Panc1 (cell line): ENCODE measurements at regions not wholly inside any gene's neighbourhood (a gene's known extent, or its start where the extent isn't known, plus 50 kb on each side); places are given as distances from the start of the nearest gene placed in this dataset.

Experiments
- CTCF ChIP-seq: fragments of 450-650 bp; IDR thresholded peaks from 2 replicates; pipeline ENCODE4 v1.5.1; 2017; ENCODE audit warnings: mild to moderate bottlenecking
- POLR2AphosphoS5 ChIP-seq: IDR thresholded peaks from 2 replicates; pipeline ENCODE4 v1.6.1; 2012; ENCODE audit warnings: mild to moderate bottlenecking, low read depth, low read length, moderate library complexity
- SIN3A ChIP-seq: IDR thresholded peaks from 2 replicates; pipeline ENCODE4 v1.6.1; 2012; ENCODE audit warnings: low read depth, mild to moderate bottlenecking, low read length, moderate library complexity, borderline replicate concordance; ENCODE audit not compliant: insufficient read depth
- TF ChIP-seq, protein P1 (sequence below), 2 experiments: IDR thresholded peaks; 2 replicates each; pipeline ENCODE4 v1.6.1; 2011 to 2012; ENCODE audit warnings: low read depth in 2 of 2, control low read depth in 1 of 2, low read length in 1 of 2, mild to moderate bottlenecking in 1 of 2, moderate library complexity in 1 of 2; ENCODE audit not compliant: insufficient read depth in 1 of 2

- TF ChIP-seq CTCF: no peak
- TF ChIP-seq, protein P1, sequence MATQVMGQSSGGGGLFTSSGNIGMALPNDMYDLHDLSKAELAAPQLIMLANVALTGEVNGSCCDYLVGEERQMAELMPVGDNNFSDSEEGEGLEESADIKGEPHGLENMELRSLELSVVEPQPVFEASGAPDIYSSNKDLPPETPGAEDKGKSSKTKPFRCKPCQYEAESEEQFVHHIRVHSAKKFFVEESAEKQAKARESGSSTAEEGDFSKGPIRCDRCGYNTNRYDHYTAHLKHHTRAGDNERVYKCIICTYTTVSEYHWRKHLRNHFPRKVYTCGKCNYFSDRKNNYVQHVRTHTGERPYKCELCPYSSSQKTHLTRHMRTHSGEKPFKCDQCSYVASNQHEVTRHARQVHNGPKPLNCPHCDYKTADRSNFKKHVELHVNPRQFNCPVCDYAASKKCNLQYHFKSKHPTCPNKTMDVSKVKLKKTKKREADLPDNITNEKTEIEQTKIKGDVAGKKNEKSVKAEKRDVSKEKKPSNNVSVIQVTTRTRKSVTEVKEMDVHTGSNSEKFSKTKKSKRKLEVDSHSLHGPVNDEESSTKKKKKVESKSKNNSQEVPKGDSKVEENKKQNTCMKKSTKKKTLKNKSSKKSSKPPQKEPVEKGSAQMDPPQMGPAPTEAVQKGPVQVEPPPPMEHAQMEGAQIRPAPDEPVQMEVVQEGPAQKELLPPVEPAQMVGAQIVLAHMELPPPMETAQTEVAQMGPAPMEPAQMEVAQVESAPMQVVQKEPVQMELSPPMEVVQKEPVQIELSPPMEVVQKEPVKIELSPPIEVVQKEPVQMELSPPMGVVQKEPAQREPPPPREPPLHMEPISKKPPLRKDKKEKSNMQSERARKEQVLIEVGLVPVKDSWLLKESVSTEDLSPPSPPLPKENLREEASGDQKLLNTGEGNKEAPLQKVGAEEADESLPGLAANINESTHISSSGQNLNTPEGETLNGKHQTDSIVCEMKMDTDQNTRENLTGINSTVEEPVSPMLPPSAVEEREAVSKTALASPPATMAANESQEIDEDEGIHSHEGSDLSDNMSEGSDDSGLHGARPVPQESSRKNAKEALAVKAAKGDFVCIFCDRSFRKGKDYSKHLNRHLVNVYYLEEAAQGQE (IDR thresholded peaks at IDR 0.05; ENCODE audit: insufficient read depth in 1 of 2, low read depth in 2 of 2, low read length in 1 of 2): no peak
- no peak for TF ChIP-seq POLR2AphosphoS5
- no peak for TF ChIP-seq SIN3A
Observed at GRCh38 chr2:216765761-216766262, 70.5 kb upstream of the IGFBP5 start.
